HG02642 (cell line): ENCODE measurements at regions not wholly inside any gene's neighbourhood (a gene's known extent, or its start where the extent isn't known, plus 50 kb on each side); places are given as distances from the start of the nearest gene placed in this dataset.

Experiments
- ATAC-seq: cut with Tn5 transposase; IDR thresholded peaks from one replicate; pipeline ENCODE4 v1.9.1; 2021; ENCODE audit warnings: mild to moderate bottlenecking; ENCODE audit not compliant: unreplicated experiment, poor library complexity

DNA sequence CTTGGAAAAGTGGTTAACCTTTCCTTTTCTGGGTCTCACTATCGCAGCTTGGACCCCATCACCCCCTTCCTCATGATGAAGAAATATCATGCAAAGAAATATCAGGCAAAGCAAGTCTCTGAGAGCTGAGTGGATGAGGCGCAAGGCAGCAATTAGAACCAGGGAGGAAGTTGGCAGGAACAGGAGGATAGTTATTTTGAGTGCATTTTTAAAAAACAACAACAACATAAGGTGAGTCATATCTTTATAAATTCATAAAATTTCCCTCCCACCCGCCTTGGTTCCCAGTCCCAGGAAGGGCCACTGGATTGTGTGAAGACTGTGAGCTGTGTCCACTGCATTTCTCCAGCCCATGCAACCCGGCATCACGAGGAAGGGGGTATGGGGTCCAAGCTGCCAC lies 316.9 kb upstream of the TLE3 start:
- ATAC-seq, result no peak

DNA sequence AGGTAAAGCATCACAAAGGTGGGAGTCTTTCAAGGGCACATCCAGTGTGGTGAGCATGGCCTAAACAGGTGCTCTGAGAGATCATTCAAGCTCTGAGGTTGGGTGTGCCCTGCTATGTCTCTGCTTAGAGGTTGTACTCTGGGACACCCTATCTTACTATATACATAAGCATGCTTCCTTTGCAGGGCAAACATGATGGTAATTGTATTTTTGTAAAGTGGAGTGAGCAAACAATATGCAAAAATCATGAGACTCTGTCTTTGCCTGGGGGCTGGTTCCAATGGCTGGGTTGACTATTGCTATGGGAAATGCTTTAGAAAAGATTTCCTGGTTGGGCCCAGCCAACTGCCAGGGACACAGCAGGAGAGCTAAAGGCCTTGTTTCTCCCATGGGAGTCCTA lies 315.1 kb upstream of the TLE3 start:
- no peak for ATAC-seq

DNA sequence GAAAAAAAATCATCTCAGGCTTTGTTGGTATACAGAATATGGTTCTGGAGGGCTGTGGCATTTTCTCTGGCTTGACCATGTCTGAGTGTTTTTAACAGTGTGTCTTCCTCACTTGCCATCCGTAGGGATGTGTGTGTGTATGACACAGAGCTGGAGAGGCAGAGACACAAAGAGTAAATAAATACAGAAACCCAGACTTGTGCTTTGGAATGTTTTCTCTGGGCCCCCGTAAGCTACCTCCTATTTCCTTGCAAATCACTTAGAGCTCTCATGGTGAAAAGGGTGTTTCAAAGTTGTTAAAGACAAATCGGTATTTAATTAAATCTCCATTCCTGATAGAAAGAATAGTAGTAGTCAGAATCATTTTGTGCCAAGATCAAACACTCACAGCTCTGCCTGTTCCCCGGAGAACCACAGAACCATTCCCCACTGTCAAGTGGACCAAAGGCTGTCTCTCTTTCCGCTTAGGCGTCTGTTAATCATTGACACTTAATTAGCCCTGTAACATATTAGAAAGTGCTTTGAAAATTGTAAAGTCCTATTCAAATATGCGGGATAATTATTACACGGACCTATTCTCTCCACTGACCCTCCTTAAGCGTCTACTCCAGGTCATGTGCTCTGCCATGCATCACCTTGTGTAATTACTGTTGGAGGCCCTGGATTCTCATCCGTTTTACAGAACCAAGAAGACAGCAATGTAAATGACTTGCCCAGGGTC lies 313.6 kb upstream of the TLE3 start:
- ATAC-seq, result no peak

DNA sequence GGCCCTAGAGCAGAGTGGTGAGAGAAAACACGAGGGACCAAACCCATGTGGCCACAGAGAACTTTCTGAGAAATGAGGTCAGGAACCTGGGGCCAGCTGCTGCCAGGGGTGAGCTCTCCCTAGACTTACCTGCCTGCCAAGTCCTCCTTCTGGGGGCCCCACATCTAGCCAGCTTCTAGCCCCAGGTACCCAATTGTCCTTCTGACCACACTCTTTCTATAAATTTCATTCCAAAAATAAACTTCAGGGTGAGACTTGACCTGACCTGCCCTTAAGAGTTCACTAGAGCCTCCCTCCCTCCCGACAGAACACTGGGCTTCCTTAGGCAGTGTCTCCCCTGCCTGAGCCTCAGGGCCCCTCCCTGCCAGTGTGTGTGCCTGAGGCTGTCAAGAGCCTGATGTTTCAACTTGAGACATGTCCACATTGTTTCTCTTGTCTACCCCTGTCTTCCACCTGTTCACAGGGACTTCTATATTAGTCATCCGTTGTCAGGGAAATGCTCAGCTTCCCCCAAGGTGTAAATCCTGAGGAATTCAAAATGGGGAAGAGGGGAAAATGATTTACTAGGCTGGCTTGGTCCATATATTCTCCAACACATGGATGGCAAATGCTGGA lies 312.8 kb upstream of the TLE3 start:
- ATAC-seq, result no peak

DNA sequence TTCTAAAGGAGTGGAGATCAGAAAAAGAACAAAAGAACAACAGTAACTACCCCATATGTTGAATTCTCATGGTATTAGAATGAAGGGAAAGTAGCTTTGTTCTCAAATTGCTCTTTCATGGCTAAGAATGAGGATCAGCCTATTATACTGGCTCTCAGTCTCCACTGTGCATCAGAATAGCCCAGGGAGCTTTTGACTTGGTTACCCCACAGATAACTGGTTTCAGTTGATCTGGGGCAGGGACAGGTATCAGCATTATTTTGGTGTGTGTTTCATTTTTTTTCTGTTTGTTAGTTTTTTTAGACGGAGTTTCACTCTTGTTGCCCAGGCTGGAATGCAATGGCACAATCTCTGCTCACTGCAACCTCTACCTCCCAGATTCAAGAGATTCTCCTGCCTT lies 311.7 kb upstream of the TLE3 start:
- ATAC-seq, result no peak

DNA sequence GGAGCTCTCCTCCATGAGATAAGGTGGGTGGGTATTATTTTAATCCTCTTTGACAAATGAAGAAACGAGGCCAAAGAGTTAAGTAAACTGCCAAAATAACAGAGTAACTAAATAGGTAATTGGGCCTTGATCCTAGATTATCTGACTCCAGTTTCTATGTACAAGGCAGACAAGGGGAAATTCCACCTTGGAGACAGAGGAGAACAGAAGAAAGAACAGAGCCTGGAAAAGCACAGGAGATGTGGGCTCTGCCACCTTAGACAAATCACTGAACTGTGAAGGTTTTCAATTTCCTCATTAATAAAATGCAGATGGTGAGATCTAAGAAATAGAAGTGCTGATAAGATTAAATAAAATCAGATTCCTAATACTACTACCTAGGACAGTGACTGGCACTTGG lies 310.2 kb upstream of the TLE3 start:
- no peak for ATAC-seq

DNA sequence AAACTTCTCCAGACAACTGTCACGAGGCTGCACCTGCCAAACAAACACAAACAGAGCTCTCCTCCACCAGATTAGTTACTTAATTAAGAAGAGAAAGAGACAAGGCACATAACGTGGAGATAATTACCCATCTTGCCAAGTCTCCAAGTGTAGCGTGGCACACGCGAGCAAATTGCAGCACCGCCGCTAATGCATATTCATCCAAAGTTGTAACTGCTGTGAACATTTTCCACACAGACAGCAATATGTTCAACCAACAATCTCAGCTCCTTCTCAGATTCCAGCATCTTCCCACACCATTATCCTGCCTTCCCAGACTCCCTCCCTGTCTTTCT lies 309.6 kb upstream of the TLE3 start:
- no peak for ATAC-seq

DNA sequence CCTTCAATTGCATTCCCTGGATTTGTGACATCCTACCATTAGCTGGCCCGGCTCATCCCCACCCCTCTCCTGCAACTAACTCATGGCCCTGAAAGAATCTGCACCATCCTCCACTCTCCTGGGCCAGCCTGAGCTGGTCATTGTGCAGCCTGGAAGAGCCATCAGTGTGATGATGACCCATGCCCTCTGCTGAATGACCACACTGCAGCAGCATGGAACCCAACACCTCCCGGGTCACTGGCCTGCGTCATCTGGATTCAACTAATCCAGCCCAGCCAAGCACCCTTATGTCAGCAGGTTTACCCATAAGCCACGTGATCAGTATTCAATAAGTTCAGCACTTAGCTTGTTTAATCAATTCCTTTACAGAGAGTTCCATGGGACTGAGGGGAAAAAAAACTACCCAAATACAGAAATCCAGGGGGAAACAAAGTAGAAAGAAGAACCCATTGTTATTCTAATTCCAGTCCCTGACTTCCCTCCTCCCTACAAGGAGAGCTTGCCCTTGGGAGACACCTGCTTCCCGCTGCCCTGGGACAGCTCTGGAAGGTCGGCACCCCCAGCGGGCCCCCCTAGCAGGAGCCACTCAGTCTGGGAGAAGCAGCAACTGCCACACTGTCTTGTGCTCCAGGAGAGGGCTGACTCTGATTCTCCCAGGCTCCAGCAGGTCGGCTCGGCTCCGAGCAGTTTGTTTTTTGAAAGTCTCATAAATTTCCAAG lies 309.1 kb upstream of the TLE3 start:
- ATAC-seq, result no peak

DNA sequence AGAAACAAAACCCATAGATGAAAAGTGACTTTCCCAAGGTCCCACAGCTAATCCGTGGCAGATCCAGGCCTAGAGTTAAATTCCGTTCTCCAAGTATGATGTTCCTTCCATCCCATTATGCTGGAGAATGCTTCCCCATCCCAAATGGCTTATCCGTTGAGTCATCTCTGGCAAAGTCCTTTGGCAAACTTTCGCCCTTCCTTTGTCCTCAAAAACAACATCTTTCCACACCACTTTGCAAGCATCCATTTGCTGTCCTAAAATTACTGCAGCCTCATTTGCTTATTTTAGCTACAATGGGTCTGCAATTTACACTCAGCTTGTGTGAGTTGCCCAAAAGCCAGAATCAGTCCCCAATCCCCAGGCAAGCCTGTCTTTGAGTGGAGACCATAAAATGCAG lies 304.0 kb upstream of the TLE3 start:
- ATAC-seq, result no peak

DNA sequence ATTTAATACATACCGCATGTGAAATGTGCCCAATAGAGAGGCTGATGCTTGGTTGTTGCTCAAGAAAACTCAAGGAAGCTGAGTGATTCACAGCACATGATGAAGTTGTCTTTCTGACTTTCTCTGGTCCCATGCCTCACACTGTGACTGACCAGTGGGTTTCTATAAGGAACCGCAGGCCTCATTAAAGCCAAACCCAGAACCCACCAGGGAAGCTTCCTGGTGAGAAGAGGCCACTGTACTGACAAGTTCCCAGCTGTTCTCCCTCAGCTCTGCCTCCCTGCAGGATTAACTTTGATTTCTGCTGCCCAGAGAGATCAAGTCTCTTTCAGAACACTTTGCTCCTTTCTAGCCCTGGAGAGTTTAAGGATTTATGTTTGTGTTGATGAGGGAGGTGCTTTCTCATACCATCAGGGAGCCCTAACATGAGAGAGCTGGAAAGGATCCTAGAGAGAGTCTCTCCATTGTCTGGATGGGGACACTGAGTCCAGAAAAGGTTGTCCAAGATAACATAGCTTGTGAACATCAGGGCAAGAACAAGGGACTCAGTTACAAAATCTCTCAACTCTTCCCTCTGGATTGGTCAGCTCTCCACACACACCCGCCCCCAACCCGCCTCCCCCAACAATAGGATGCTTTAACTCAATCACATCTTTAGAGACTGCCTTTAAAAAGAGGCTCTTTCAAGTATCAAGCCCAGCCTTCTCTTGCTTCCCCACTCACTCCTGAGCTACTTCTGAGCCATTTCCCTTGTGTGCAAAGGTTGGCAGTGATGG lies 303.2 kb upstream of the TLE3 start:
- no peak for ATAC-seq

DNA sequence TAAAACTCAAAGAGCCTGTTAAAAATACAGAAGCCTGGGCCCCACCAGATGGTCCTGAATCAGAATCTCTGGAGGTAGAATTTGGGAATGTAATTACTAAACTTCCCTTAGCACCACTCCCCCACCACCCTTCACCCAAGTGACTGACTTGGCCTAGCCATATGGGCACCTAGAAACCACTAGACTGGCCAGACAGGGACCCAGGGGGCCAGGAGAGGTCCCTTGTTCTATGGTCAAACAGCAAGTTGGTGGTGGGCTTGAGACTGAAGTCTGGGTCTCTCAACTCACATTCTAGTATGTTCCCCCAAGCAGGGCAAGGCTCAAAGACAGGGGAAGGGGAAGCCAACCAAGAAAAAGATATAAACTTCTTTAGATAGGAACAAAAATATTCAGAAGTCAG lies 301.5 kb upstream of the TLE3 start:
- no peak for ATAC-seq

DNA sequence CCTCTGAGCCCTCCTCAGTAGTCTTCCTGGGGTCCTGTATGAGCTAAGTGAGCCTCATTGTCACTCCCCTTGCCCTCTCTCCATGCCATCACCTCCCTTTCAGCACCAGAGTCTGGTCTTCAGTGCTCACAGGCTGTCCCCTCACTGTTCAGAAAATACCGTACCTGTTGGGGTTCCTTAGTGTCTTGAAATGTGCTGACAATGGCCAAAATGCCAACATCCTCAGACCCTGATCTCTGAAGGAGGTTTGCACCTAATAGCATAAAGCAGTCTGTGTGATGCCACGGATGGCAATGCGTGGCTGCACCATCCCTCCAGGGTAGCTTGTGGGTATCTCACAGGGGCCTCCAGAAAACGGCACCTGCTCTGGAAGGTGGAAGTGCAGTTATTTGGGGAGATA lies 301.0 kb upstream of the TLE3 start:
- no peak for ATAC-seq

DNA sequence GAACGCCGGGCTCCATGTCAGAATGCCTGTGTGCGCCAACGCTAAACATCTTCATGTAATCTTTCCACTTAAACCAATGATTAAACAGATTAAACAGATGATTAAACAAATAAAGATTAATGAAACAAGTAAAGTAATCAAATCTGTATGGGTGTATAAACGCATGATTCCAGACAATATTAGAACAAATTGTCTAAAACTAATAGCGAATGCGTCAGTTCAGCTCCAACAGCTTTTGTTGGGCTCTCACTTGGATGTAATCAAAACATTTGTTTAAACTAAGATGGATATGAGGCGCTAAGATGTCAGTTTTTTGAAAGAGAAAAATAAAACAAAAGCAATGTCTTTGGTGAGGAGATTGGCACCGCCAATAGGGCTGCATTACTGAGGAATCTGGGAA lies 299.1 kb upstream of the TLE3 start:
- no peak for ATAC-seq

DNA sequence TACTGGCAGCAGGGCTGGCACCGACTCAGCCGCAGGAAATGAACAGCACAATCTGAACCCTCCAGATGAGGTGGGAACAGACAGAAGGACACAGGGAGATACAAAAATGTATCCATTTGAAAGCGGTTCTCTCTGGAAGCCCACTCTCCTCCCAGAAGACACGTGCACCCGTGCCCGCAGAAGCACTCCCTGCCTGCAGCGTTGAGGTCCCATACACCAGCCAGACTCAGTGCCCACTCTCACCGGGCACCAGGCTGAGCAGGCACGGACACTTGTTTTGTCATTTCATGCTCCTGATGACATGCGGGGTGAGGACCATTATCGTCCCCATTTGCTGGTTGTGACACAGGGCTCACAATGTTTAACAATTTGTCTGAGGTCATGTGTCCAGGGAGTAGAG lies 297.4 kb upstream of the TLE3 start:
- ATAC-seq, result no peak

DNA sequence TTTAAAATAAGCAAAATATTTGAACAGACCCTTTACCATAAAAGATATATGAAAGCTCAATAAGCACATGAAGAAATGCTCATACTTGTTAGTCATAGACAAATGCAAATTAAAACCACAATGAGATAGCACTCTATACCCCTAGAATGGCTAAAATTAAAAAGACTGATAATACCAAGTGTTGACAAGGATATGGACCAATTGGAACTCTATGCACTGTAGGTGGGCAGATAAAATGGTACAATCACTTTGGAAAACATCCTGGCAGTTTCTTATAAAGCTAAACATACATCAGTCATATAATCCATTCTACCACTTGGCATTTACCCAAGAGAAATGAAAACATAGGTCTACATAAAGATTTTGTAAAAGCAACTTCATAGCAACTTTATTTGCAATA lies 293.0 kb upstream of the TLE3 start:
- no peak for ATAC-seq

DNA sequence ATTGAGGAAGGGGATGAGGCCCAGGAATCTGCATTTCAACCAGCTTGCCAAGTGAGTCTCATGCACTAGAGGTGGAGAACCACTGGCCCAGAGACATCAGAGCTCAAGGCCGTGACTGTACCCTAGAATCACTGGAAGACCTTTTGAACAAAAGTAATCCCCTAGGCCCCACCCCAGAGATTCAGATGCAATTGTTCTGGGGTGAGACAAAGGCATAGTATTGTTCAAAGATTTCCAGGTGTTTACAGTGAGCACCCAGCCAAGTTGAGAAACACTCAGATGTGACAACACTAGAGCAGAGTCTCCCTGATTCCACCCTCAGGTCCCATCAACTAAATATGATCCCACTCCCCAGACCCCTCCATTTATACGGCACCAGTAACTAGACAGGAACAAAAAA lies 290.3 kb upstream of the TLE3 start:
- no peak for ATAC-seq

DNA sequence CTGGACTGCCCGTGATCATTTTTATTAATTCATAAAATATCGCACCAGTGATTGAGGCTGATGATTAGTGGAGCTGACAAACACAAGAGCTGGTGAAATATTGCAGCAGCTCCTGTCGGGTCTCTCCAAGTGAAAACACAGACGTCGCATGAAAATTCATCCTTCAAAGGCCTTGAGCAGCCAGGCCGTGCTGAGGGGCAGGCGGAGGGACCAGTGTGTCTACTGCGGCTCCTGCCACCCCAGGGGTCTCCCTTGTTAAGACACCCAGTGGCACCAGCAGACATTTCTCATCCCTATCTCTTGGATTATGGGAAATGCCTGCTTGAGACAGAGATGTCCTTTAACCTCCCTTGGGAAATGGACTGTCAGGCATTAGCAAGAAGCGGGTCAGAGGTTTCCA lies 289.4 kb upstream of the TLE3 start:
- no peak for ATAC-seq

DNA sequence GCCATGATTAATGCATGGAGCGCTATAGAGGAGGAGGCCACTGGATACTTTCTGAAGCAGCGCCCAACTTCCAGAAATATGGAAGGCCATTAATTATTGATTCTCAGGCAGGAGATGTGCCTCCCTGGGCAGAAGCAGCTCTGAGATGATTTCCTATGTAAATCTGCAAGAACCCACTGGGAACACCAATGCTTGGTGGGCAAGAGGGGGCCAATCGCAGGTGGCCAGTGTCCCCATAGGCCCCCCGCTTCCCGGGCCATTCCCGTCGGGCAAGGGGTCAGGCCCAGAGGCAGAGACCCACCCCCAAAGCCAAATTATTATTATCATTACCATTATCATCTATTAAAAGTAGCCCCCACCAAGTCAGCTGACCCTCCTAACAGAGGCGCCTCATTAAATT lies 288.0 kb upstream of the TLE3 start:
- ATAC-seq, result no peak

DNA sequence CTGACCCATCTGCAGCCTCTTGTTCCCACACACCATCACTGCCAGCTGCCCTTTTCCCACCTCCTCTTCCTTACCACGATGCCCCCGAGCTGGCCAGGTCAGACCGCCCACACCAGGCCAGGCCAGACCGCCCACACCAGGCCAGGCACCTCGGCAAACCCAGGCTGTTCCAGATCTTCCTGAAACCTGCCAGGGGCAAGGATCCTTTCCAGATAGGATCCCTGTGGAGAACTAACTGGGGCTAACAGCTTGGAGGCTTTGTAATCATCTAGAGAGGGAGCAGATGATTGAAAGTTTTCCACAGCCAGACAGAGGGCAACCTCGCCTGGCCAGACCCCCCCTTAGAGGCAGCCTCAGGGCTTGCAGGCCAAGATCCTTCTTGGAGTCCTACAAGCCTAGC lies 287.3 kb upstream of the TLE3 start:
- no peak for ATAC-seq

DNA sequence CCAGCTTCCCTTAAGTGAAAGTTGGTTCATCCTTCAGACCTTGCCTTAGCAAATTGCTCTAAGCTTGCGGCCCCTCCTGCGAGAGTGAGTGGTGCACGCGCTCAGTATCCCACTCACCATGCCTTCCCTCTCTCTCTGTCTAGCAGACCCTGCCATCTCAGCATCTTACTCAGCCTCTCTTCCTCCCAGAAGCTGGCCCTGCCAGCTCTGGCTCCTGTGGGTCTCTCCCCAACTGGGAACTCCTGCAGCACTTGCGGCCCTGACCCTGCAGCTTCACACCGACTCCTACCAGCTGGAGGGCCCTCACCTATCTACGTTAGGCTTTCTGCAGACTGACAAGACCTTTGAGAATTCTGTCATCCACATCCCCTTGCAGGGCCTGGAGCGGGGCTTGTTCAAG lies 286.1 kb upstream of the TLE3 start:
- ATAC-seq, result no peak

DNA sequence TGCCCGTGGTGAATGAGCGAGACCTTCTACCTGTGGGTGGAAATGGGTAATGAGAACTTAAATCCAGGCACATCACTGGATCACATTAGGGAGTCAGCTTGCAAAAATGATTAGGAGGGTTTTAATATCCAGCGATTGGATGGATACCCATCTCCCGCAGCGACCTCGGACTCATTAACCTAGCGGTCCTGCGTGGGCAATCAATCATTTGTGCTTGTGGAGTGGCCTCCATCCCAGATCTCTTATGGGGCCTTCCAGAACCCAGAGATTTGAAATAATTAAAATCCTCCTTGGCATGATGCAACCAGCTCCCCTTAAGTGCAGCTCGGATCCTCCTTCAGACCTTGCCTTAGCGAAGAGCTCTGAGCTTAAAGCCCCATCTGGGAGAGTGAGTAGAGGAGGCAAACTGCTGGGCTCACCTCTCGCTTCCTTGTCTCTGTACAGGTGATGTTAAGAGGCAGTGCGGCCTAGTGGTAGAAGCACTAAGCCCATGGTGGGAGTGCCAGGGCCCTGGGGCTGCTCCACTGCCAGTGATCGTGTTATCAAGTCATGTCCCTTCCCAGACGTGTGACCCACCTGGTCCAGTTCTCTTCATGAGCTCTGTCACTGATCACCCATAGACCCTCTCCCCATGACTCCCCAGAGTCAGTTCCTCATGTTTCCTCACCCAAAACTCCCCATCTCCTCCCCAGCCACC lies 285.2 kb upstream of the TLE3 start:
- no peak for ATAC-seq
